ENCODE measurements at regions not wholly inside any gene's neighbourhood (a gene's known extent, or its start where the extent isn't known, plus 50 kb on each side); places are given as distances from the start of the nearest gene placed in this dataset.
A peak's percentile ranks its signal among the peaks of the same experiment; 100 is the strongest.
"Not testable (repeated sequence)": the region's sequence is repeated elsewhere in the genome, so short reads cannot be mapped to it uniquely, and the experiment has no call there.

- DNase-seq = no peak
Observed at GRCh38 chr9:31272456-31273295, 1111.8 kb upstream of the ACO1 start.

- no peak for DNase-seq
Observed at GRCh38 chr9:31275419-31275818, 1109.0 kb upstream of the ACO1 start.

- DNase-seq = no peak
Observed at GRCh38 chr9:31290731-31291130, 1093.7 kb upstream of the ACO1 start.

- no peak for DNase-seq
Observed at GRCh38 chr9:31302620-31303418, 1081.6 kb upstream of the ACO1 start.

- peak; percentile 11 for DNase-seq
Observed at GRCh38 chr9:31304576-31304975, 1079.9 kb upstream of the ACO1 start.

GRCh38 chr9:31314241-31314640 lies 1070.2 kb upstream of the ACO1 start:
- DNase-seq = no peak

- DNase-seq = no peak
Observed at GRCh38 chr9:31320494-31320893, 1063.9 kb upstream of the ACO1 start.

- no peak for DNase-seq
Observed at GRCh38 chr9:31321256-31321655, 1063.2 kb upstream of the ACO1 start.

DNA sequence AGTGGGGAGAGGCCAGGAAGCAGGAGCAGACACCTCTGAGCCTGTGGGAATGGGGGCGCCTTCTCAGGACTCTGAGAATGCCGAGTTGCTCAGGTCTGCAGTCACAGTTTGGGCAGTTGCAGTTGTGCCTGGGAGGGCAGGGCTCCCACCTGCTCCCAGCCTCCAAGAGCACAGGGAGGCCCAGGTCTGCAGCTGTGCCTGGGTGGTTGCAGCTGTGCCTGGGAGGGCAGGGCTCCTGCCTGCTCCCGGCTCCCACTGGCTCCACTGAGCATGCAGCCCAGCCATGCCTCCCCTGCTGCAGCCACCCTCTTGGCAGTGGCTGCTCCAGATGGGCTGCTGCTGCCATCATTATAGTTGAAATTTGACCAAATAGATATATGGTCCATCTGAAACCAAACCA lies 1062.8 kb upstream of the ACO1 start:
- no peak for DNase-seq

DNA sequence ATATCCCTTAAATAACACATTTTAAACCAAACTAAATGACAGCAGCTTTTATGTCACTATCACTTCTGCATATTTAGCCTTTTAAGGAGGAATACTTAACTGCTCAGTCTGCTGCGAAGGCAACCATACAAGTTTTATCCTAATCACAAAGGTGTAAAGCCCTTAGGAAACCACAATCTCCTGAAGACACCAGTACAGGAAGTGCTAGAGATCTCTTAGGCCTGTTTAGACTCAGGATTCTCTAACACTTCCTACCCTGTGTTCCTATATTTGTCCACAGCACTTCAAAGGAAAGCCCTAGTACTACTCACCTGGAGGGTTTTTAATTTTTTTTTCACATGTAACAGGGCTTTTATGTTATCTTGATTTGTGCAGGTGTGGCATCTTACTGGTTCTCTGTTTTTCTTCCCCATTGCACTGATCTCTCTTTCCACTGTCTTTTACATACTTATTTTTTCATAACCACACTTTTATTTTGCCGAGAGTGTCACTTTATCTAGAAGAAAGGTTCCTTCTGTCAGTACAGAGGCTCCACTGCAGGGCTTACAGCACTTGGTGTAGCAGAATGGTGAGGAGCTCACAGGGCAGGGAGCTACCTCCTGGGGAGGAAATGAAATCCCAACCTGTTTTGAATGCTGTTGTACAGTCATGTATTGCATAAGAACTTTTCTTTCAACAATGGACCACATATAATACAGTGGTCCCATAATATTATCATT lies 1060.6 kb upstream of the ACO1 start:
- DNase-seq = no peak

DNA sequence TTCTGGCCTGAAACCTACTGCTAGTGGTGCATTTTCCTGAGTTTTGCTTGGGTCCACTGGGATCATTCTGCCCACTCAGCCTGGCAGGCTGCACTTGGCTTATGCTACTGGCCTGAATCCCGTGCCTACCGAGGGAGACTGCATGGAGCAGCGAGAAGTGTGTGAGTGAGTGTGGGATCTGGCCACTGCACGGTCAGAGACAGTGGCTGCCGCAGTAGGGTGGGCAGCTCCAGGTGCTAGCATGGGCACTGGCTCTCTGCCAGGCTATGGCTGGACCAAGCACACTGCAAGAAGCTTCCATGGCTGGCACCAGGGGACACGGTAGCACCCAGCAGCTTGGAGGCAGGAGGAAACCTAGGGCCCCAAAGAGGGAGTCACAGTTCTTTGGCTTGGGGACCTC lies 1058.7 kb upstream of the ACO1 start:
- DNase-seq = no peak

DNA sequence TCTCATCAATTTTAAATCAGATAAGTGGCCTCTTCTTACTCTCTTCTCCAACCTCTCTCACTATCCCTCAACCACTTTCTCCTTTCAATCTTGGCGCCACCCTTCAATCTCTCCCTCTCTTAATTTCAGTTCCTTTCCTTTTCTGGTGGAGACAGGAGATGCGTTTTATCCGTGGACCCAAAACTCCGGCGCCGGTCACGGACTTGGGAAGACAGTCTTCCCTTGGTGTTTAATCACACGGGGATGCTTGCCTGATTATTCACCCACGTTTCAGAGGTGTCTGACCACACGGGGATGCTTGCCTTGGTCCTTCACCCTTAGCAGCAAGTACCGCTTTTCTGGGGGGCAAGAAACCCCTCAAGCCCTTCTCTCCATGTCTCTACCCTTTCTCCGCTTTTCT lies 1057.6 kb upstream of the ACO1 start:
- DNase-seq = not testable (repeated sequence)

- DNase-seq = no peak
Observed at GRCh38 chr9:31334837-31335528, 1049.5 kb upstream of the ACO1 start.

DNA sequence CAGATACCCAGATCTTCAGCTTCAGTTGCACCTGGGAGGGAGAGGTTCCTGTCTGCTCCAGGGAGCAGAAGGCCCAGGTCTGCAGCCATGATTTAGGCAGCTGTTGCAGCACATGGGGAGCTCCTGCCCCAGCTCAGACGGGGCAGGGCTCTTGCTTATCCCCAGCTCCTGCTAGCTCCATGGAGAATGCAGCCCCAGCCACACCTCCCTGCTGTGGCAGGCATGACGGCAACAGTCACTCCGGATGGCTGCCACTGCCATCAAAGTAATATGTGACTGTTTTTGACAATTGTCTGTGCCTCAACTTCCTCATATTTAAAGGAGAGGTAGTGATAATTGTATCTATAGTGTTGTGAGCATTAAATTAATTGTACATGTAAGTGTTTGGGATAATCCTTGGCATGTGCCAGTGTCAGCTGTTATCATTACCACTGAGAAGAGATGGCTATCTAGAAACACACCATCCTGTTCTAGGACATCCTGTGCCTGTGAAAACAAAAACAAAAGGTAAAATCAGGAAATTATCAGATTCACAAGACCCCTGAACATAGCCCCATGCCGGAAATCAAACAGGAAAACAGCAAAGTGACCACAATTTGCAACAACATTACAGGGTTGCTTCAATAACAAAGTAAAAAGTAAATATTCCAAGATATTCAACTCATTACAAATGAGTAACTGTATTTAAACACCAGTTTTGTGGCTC lies 1048.8 kb upstream of the ACO1 start:
- DNase-seq = no peak

DNA sequence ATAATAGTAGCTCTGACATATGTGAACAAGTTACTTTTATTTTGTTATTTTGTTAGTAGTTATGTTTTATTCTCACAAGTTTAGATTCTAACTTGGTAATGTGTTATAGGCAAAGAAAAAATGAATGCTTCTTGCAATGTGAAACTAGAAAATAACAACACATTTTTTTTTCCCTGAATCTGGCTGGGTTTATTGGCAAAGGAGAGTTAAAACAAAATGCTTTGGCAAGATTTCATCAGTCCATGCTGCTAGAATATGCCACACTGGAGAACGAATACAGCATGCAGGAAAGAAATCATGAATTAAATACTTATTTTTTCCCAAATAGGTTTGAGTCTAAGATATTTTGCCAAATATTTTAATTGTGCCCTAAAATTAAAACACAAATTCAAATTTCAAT lies 1048.1 kb upstream of the ACO1 start:
- peak; percentile 18 for DNase-seq

GRCh38 chr9:31336841-31337240 lies 1047.6 kb upstream of the ACO1 start:
- no peak for DNase-seq

- DNase-seq = peak; percentile 21
Observed at GRCh38 chr9:31347082-31347617, 1037.3 kb upstream of the ACO1 start.

- no peak for DNase-seq
Observed at GRCh38 chr9:31355159-31355882, 1029.1 kb upstream of the ACO1 start.

GRCh38 chr9:31355965-31356364 lies 1028.5 kb upstream of the ACO1 start:
- DNase-seq = no peak

DNA sequence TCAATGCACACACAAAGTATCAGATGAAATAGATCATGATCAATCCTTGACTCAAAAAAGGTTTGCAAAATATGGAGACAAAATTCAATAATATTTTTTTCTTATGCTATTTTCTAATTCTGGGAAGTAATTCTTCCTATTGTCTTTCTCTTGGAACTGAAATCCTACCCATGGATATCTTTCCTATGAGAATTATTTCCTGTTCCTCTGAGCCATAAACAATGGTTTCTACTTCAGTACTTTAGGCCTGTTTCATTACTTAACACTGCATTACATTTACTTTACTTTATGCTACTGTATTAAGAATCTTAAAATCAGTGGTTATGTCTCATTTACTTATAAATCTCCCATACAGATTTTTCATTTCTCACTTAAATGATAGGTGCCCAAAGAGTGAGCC lies 1025.4 kb upstream of the ACO1 start:
- DNase-seq = no peak

DNA sequence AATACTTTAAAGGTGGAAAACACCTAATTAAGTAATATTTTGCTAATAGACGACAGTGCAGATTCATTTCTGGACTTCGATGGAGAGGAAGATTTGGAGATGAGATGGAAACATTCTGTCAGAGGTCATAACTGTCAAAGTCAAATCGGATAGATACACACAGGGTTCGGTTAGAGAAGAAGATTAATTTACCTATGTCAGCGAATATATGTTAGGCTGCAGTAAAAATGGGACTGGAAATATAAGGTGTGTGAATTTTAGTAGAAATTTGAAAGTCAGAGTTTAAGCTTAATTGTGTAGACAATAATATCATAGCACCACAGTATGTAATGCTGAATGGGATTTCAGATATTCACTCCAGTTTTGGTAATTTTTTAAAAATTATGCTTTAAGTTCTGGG lies 1020.3 kb upstream of the ACO1 start:
- DNase-seq = no peak

All from tongue (tissue), 1 donor.